ENCODE measurements at regions not wholly inside any gene's neighbourhood (a gene's known extent, or its start where the extent isn't known, plus 50 kb on each side); places are given as distances from the start of the nearest gene placed in this dataset.

DNA sequence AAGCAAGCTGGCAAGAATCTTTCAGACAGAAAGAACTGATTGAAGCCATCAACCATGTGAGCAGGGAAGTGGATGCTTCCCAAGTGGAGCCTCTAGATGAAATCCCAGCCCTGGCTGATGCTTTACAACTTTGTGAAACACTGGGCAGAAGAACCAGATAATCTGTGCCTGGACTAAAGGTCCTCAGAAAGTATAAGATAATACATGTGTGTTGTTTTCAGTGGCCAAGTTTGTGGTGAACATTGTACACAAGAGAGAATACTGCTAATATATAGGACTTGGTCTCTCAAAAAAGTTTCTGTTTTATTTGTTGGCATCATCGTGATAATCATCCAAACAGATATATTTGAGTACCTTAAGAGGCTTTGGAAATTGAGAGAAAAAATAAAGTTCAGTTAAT, 1367.8 kb upstream of the IGFBP7 start:
- no peak for TF ChIP-seq JUND (CRISPR knock-in tag; IDR thresholded peaks at IDR 0.05)
- TF ChIP-seq, protein P1, sequence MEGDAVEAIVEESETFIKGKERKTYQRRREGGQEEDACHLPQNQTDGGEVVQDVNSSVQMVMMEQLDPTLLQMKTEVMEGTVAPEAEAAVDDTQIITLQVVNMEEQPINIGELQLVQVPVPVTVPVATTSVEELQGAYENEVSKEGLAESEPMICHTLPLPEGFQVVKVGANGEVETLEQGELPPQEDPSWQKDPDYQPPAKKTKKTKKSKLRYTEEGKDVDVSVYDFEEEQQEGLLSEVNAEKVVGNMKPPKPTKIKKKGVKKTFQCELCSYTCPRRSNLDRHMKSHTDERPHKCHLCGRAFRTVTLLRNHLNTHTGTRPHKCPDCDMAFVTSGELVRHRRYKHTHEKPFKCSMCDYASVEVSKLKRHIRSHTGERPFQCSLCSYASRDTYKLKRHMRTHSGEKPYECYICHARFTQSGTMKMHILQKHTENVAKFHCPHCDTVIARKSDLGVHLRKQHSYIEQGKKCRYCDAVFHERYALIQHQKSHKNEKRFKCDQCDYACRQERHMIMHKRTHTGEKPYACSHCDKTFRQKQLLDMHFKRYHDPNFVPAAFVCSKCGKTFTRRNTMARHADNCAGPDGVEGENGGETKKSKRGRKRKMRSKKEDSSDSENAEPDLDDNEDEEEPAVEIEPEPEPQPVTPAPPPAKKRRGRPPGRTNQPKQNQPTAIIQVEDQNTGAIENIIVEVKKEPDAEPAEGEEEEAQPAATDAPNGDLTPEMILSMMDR (CRISPR knock-in tag; IDR thresholded peaks at IDR 0.05) = no peak
- no peak for TF ChIP-seq IKZF4 (CRISPR knock-in tag; IDR thresholded peaks at IDR 0.05; ENCODE audit: borderline replicate concordance, low read depth, not compliant biosample characterization)
- TF ChIP-seq HDAC1 (CRISPR knock-in tag; IDR thresholded peaks at IDR 0.05) = no peak
- TF ChIP-seq HDAC2 (CRISPR knock-in tag; IDR thresholded peaks at IDR 0.05) = no peak
- no peak for TF ChIP-seq ARHGAP35 (CRISPR knock-in tag; IDR thresholded peaks at IDR 0.05; ENCODE audit: borderline replicate concordance)
- no peak for TF ChIP-seq ZNF644 (CRISPR knock-in tag; IDR thresholded peaks at IDR 0.05; ENCODE audit: low read depth)
- TF ChIP-seq, protein P2, sequence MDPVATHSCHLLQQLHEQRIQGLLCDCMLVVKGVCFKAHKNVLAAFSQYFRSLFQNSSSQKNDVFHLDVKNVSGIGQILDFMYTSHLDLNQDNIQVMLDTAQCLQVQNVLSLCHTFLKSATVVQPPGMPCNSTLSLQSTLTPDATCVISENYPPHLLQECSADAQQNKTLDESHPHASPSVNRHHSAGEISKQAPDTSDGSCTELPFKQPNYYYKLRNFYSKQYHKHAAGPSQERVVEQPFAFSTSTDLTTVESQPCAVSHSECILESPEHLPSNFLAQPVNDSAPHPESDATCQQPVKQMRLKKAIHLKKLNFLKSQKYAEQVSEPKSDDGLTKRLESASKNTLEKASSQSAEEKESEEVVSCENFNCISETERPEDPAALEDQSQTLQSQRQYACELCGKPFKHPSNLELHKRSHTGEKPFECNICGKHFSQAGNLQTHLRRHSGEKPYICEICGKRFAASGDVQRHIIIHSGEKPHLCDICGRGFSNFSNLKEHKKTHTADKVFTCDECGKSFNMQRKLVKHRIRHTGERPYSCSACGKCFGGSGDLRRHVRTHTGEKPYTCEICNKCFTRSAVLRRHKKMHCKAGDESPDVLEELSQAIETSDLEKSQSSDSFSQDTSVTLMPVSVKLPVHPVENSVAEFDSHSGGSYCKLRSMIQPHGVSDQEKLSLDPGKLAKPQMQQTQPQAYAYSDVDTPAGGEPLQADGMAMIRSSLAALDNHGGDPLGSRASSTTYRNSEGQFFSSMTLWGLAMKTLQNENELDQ (CRISPR knock-in tag; IDR thresholded peaks at IDR 0.05; ENCODE audit: borderline replicate concordance) = no peak
- TF ChIP-seq YY1 (IDR thresholded peaks at IDR 0.05; ENCODE audit: insufficient read depth, insufficient replicate concordance, low read depth, low read length) = no peak
- TF ChIP-seq ZEB1 (IDR thresholded peaks at IDR 0.05; ENCODE audit: insufficient replicate concordance, low read depth) = no peak
- no peak for TF ChIP-seq ZNF232 (CRISPR knock-in tag; IDR thresholded peaks at IDR 0.05; ENCODE audit: borderline replicate concordance)
- TF ChIP-seq CREM (IDR thresholded peaks at IDR 0.05) = no peak
- no peak for TF ChIP-seq CREM (CRISPR knock-in tag; IDR thresholded peaks at IDR 0.05)

Measured in HepG2 (cell line).